ENCODE measurements at regions not wholly inside any gene's neighbourhood (a gene's known extent, or its start where the extent isn't known, plus 50 kb on each side); places are given as distances from the start of the nearest gene placed in this dataset.

DNA sequence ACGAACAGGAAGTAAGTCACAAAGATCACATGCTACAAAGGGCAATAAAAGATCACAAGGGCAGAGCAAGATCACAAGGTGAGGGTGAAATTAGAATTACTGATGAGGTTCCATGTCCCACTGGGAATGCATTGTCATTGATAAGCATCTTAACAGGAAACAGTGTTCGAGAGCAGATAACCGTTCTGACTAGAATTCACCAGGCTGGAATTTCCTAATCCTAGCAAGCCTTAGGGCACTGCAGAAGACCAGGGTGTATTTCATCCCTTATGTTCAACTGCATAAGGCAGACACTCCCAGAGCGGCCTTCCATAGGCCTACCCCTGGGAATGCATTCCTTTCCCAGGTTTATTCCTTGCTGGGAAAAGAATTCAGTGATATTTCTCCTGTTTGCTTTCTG, 980.6 kb upstream of the LCORL start:
- Histone ChIP-seq H3K9ac (ENCODE audit: low read length in 3 of 3) (no peak overlapping the region), H3K27ac (ENCODE audit: low read depth in 2 of 2, low read length in 2 of 2) (no peak overlapping the region), H3K36me3 (ENCODE audit: control insufficient read depth in 2 of 3, insufficient read depth in 3 of 3, low read length in 3 of 3) (no peaks in the 10 kb centered on the region), H3K4me1 (ENCODE audit: control insufficient read depth in 2 of 3, insufficient read depth in 2 of 3, low read depth in 1 of 3, low read length in 3 of 3) (no peaks in the 10 kb centered on the region), H3K4me3 (ENCODE audit: low read length in 3 of 3) (no peak overlapping the region), H3K9me3 (ENCODE audit: control insufficient read depth in 2 of 3, insufficient read depth in 1 of 3, low read length in 3 of 3) (no peaks in the 10 kb centered on the region), H3K27me3 (ENCODE audit: control insufficient read depth, insufficient read depth, low read length) (no peaks in the 10 kb centered on the region)
- intact Hi-C loops (cut with DNase I), result no loop called here
- FAIRE-seq (no peak), DNase-seq (no peak)
- TF ChIP-seq, protein P1, sequence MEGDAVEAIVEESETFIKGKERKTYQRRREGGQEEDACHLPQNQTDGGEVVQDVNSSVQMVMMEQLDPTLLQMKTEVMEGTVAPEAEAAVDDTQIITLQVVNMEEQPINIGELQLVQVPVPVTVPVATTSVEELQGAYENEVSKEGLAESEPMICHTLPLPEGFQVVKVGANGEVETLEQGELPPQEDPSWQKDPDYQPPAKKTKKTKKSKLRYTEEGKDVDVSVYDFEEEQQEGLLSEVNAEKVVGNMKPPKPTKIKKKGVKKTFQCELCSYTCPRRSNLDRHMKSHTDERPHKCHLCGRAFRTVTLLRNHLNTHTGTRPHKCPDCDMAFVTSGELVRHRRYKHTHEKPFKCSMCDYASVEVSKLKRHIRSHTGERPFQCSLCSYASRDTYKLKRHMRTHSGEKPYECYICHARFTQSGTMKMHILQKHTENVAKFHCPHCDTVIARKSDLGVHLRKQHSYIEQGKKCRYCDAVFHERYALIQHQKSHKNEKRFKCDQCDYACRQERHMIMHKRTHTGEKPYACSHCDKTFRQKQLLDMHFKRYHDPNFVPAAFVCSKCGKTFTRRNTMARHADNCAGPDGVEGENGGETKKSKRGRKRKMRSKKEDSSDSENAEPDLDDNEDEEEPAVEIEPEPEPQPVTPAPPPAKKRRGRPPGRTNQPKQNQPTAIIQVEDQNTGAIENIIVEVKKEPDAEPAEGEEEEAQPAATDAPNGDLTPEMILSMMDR (IDR thresholded peaks at IDR 0.05; ENCODE audit: borderline replicate concordance, extremely low read depth, insufficient read depth), result no peak

DNA sequence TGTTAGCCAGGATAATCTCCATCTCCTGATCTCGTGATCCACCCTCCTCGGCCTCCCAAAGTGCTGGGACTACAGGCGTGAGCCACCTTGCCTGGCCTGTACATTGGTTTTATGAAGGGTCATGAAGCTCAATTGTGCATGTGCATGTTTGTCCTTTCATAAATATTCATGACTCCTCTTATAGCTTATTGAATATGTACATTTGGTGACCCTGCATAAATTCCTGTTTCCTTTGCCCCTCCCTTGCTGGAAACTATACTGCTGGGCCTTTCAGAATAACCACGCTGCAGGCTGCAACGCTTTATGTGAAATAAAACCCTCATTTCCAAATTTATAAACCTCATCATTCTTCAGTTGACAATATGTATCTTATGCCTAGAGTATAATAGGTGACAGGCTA, 978.0 kb upstream of the LCORL start:
- DNase-seq (no peak), FAIRE-seq (no peak)
- intact Hi-C loops (cut with DNase I), result no loop called here
- Histone ChIP-seq H3K9me3 (ENCODE audit: control insufficient read depth in 2 of 3, insufficient read depth in 1 of 3, low read length in 3 of 3) (no peaks in the 10 kb centered on the region), H3K36me3 (ENCODE audit: control insufficient read depth in 2 of 3, insufficient read depth in 3 of 3, low read length in 3 of 3) (no peaks in the 10 kb centered on the region), H3K4me1 (ENCODE audit: control insufficient read depth in 2 of 3, insufficient read depth in 2 of 3, low read depth in 1 of 3, low read length in 3 of 3) (no peaks in the 10 kb centered on the region), H3K4me3 (ENCODE audit: low read length in 3 of 3) (no peak overlapping the region), H3K9ac (ENCODE audit: low read length in 3 of 3) (no peak overlapping the region), H3K27me3 (ENCODE audit: control insufficient read depth, insufficient read depth, low read length) (no peaks in the 10 kb centered on the region), H3K27ac (ENCODE audit: low read depth in 2 of 2, low read length in 2 of 2) (no peak overlapping the region)
- TF ChIP-seq, protein P1 (IDR thresholded peaks at IDR 0.05; ENCODE audit: borderline replicate concordance, extremely low read depth, insufficient read depth), result no peak

DNA sequence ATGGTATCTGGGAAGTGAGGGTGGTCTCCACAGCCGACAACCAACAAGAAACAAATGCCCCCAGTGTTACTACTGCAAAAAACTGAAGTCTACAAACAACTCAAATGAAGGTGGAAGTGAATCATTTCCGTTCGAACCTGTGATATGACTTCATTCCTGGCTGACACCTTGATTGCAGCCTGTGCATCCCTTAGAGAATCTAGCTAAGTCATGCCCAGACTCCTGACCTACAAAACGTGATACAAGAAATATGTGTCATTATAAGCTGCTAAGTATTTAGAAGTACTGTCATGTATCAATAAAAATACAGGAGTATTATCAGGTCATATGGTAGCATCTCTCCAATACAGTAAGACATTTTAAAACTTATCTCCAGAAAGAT, 959.7 kb upstream of the LCORL start:
- H3K27me3 ChIP-seq (ENCODE audit: control insufficient read depth, insufficient read depth, low read length), result no peaks in the 10 kb centered on the region
- H3K27ac ChIP-seq (ENCODE audit: low read depth in 2 of 2, low read length in 2 of 2), result no peak overlapping the region
- no peaks in the 10 kb centered on the region for H3K4me1 ChIP-seq (ENCODE audit: control insufficient read depth in 2 of 3, insufficient read depth in 2 of 3, low read depth in 1 of 3, low read length in 3 of 3)
- DNase-seq (no peak), FAIRE-seq (no peak)
- no peaks in the 10 kb centered on the region for H3K9me3 ChIP-seq (ENCODE audit: control insufficient read depth in 2 of 3, insufficient read depth in 1 of 3, low read length in 3 of 3)
- TF ChIP-seq, protein P1 (IDR thresholded peaks at IDR 0.05; ENCODE audit: borderline replicate concordance, extremely low read depth, insufficient read depth), result no peak
- no peak overlapping the region for H3K4me3 ChIP-seq (ENCODE audit: low read length in 3 of 3)
- no peaks in the 10 kb centered on the region for H3K36me3 ChIP-seq (ENCODE audit: control insufficient read depth in 2 of 3, insufficient read depth in 3 of 3, low read length in 3 of 3)
- intact Hi-C loops (cut with DNase I), result no loop called here
- no peak overlapping the region for H3K9ac ChIP-seq (ENCODE audit: low read length in 3 of 3)

DNA sequence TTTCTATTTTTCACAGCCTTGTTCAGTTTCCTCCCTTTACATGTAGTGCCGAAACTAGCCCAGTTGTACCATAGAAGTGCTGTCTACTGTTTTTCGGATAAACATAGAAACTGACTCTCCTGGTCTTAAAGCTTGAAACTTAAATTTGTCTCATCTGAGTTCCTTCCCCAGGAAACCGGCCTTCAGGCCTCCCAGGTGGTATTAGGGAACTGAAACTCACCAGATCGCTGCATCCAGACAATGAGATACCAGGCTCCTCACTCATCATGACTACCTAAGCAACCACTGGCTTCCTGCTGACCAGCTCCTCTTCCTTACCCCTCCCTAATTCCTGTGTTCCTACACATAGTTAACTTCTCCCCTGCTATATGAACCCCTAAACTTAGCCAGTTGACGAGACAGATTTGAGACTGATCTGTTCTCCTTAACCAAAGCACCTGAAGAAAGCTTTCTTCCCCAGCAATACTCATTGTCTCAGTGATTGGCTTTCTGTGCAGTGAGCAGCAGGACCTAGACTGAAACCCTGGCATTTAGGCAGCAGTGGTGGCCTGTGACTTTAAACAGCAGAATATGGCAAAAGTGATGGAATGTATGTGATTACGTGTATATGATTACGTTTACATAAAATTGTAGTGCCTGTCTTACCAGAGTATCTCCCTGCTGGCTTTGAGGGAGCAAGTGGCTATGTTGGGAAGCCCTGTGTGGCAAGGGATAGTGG, 959.1 kb upstream of the LCORL start:
- no peak for DNase-seq
- H3K36me3 ChIP-seq (ENCODE audit: control insufficient read depth in 2 of 3, insufficient read depth in 3 of 3, low read length in 3 of 3), result no peaks in the 10 kb centered on the region
- no peak for FAIRE-seq
- H3K27me3 ChIP-seq (ENCODE audit: control insufficient read depth, insufficient read depth, low read length), result no peaks in the 10 kb centered on the region
- no peak overlapping the region for H3K9ac ChIP-seq (ENCODE audit: low read length in 3 of 3)
- no peak overlapping the region for H3K4me3 ChIP-seq (ENCODE audit: low read length in 3 of 3)
- H3K4me1 ChIP-seq (ENCODE audit: control insufficient read depth in 2 of 3, insufficient read depth in 2 of 3, low read depth in 1 of 3, low read length in 3 of 3), result no peaks in the 10 kb centered on the region
- TF ChIP-seq, protein P1 (IDR thresholded peaks at IDR 0.05; ENCODE audit: borderline replicate concordance, extremely low read depth, insufficient read depth), result no peak
- intact Hi-C loops (cut with DNase I), result no loop called here
- H3K27ac ChIP-seq (ENCODE audit: low read depth in 2 of 2, low read length in 2 of 2), result no peak overlapping the region
- no peaks in the 10 kb centered on the region for H3K9me3 ChIP-seq (ENCODE audit: control insufficient read depth in 2 of 3, insufficient read depth in 1 of 3, low read length in 3 of 3)

Data from kidney (tissue), 13 donors.